Adrenal gland (tissue), 5 donors: ENCODE measurements at regions not wholly inside any gene's neighbourhood (a gene's known extent, or its start where the extent isn't known, plus 50 kb on each side); places are given as distances from the start of the nearest gene placed in this dataset.

ENCODE experiments used
- POLR2A ChIP-seq, 2 donors: fragments of 450-650 bp; IDR thresholded peaks; one replicate each; pipeline ENCODE4 v1.6.1; 2017; ENCODE audit warnings: antibody characterized with exemption in 2 of 2, mild to moderate bottlenecking in 2 of 2, moderate library complexity in 1 of 2
- TF ChIP-seq, protein P1 (sequence below), 6 experiments: fragments of 450-650 bp in 4 of 6; fragments of 200-600 bp in 2 of 6; sonication (generic) in 1 of 6; IDR thresholded peaks; 1 replicate in 5 of 6; 2 replicates in 1 of 6; pipeline versions ENCODE4 v1.5.1 to v1.8.0; 2016 to 2021; ENCODE audit warnings: antibody characterized with exemption in 6 of 6, mild to moderate bottlenecking in 2 of 6, moderate library complexity in 1 of 6
- donor health status: DM: no; HTN: no; CAD: no.

DNA sequence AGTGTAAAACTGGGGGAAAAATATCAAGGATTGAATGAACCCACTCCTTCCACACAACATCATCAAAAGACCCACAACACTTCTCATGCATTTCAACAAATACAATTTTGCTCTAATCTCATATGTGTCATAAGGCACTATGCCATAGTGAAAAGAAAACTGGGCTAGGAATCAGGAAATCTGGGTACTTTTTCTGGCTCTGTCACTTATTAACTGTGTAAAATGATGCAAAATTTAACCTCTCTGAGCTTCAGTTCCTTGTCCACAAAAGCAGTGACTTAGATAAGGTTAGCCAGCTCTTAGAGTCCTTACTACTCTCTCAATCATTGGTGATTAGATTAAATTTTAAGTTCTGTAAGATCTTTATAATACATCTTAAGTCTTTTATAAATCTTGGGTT, 250.5 kb upstream of the SOX5 start:
- TF ChIP-seq POLR2A (IDR thresholded peaks at IDR 0.05), result no peak
- TF ChIP-seq, protein P1, sequence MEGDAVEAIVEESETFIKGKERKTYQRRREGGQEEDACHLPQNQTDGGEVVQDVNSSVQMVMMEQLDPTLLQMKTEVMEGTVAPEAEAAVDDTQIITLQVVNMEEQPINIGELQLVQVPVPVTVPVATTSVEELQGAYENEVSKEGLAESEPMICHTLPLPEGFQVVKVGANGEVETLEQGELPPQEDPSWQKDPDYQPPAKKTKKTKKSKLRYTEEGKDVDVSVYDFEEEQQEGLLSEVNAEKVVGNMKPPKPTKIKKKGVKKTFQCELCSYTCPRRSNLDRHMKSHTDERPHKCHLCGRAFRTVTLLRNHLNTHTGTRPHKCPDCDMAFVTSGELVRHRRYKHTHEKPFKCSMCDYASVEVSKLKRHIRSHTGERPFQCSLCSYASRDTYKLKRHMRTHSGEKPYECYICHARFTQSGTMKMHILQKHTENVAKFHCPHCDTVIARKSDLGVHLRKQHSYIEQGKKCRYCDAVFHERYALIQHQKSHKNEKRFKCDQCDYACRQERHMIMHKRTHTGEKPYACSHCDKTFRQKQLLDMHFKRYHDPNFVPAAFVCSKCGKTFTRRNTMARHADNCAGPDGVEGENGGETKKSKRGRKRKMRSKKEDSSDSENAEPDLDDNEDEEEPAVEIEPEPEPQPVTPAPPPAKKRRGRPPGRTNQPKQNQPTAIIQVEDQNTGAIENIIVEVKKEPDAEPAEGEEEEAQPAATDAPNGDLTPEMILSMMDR (IDR thresholded peaks at IDR 0.05), result no peak
